HS-5 (cell line): ENCODE measurements at regions not wholly inside any gene's neighbourhood (a gene's known extent, or its start where the extent isn't known, plus 50 kb on each side); places are given as distances from the start of the nearest gene placed in this dataset.

Source experiments
- DNase-seq: peaks from one replicate; pipeline ENCODE4 v3.0.0-alpha.2; 2012; ENCODE audit warnings: low read depth

GRCh38 chr2:122883849-122884248 lies 1128.4 kb downstream of the TSN start:
- DNase-seq: no peak

DNA sequence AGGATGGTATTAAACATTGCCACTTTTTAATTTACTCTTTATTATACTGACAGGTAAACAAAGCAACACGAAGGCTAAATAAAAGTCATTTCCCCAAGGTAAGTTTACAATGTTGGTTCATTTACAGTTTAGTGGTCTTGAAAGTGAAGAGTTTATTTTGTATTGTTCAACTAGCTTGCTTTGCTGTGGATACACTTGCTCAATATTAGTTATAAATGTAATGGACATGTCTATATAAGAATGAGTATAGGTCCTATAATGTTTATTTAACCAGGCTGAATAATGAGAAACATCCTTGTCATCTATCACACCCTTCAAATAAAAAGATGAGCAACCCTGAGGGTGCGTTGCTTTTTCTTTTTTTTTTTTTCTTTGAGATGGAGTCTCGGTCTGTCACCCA lies 1129.4 kb downstream of the TSN start:
- DNase-seq: no peak

- DNase-seq: no peak
These were observed 1130.0 kb downstream of the TSN start for GRCh38 chr2:122885436-122885835.

DNA sequence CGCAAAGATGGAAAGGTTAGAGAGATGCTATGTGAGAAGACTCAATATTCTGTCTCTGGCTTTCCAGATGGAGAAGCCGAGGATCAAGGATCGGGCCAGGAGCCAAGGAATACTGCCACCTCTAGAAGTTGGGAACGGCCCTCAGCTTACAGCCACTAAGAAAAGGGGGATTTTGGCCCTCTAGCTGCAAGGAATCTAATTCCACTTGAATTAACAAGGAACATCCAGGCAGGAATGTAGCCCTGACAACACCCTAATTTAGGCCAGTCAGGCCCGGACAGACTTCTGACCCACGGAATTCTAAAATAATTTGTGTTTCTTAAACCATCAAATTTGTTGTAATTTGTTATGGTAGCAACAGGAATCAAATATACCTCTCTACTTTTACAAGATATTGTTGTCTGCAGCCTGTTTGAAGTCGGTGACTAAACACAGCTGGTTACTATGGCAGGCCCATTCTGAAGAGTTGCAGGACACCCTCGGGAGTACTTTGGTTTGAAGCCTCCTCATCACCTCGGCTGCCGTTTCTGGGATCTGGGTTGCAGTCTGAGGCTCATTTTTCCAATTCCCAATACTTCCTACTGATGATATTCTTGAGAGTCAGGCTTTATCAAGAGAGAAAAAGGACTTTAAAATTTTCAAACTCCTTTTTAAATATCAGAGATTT lies 1131.2 kb downstream of the TSN start:
- DNase-seq: no peak

DNA sequence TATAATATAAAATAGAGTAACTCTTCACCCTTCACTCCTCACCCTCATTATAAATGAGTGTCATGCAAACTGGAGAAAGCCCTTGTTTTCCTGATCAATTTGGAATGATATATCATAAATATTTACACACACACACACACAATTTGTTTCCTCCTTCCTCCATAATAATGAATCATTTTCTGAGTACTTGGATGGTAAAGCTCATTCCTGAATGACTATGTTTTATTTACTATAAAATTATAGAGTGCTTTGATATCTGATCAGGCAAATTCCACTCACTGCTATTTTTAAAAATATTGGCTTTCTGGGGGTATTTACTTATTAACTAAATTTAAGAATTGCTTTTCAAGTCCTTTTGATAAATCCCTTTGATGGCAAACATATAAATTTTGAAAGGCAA lies 1125.5 kb upstream of the CNTNAP5 start:
- no peak for DNase-seq

GRCh38 chr2:122905431-122905830 lies 1119.7 kb upstream of the CNTNAP5 start:
- no peak for DNase-seq

GRCh38 chr2:122908159-122908558 lies 1116.9 kb upstream of the CNTNAP5 start:
- DNase-seq: no peak

- no peak for DNase-seq
These were observed 1097.9 kb upstream of the CNTNAP5 start for GRCh38 chr2:122927197-122927596.

- DNase-seq: no peak
These were observed 1097.2 kb upstream of the CNTNAP5 start for GRCh38 chr2:122927710-122928557.

DNA sequence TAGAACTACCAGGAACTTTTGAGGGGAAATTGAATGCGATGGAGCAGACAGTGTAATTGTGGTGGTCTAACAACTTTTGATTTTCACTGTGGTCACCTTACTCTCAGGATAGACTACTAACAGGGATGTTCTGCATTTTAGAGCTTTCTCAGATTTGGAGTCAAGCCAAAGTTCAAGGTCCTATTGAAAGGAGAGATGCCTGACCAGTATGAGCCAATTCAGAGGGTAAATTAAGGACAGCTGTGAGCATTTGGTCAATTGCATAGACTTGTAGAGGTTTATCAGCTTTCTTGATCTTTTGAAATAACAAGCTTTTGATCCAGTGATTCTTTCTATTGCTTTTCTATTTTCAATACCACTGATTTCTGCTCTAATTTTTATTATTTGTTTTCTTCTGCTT lies 1095.7 kb upstream of the CNTNAP5 start:
- no peak for DNase-seq

- DNase-seq: no peak
These were observed 1089.6 kb upstream of the CNTNAP5 start for GRCh38 chr2:122935506-122935905.

DNA sequence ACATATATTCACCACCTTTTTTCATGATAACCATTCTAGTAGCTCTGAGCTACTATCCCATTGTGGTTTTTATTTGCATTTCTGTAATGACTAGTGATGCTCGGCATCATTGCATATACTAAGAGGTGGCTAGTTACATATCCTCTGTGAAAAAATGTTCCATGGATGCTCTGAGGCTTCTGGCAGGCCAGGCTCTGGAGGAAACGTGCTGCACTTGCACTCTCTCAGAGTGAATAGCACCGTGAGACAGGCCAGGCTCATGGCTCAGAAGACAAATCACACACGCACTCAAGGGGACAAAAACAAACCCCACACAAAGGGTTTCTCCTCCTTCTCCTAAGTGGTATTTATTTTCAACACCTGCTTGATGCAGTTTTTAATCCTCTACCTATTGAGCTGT lies 1085.3 kb upstream of the CNTNAP5 start:
- no peak for DNase-seq

DNA sequence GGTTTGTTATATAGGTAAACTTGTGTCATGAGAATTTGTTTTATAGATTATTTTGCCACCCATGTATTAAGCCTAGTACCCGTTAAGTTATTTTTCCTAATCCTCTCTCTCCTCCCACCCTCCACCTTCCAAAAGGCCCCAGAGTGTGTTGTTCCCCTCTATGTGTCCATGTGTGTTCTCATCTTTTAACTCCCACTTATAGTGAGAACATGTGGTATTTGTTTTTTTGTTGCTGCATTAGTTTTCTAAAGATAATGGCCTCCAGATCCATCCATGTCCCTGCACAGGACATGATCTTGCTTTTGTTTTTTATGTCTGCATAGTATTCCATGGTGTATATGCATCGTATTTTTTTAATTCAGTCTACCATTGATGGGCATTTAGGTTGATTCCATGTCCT lies 1075.6 kb upstream of the CNTNAP5 start:
- DNase-seq: no peak

DNA sequence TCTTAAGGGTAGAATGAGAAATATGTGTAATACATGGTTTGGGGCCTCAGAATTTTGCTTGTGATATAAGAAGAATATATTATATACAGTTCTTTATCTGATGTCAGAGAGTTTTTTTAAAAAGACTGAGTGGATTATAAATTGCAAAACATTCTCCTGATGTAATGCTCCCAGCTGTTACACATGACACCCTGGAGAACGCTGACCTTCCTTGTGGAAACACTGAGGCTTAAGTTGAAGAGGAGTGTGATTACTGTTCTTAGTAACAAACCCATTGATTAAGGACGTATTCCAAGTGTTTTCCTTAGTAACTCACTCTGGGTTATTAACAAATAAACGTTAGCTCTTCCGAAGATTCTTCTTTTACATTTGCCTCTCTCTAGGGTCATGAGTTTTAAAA lies 1069.3 kb upstream of the CNTNAP5 start:
- DNase-seq: no peak

DNA sequence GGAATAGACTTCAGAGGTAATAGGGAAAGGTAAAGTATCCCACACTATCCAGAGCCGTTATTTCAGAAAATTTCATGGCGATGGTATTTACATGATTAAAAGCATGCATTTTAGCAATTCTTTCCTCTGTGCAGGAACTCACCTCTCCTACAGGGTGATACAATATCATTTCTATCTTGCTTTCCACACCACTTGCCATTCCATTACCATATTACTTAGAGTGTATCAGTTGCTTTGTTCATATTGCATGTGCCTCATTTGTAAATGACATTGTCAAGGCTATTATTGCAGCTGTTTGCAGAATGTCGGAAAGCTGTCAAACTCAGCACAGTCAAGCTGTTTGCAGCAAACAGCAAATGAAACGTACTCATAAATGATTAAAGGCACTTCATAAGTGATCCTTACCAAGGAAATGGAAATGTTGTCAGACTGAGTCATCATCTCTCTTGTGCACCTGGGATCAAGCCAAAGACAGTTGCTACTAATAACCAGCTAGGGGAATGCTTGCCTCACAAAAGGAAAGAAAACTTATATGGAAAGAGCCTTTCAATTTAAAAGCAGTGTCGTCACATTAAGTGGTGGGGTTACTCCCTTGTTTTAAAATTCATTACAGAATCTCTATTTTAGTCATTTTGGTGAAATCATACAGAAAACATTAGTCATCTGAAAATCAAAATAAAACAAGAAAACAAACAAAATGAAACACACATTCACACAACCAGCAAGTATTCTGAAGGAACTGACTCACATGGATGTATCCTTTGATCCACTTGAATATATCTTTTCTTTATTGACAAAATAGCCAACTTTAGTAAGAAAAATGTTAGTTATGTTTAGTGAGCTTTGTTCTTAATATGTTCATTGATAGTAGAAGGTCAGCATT lies 1064.1 kb upstream of the CNTNAP5 start:
- DNase-seq: peak; percentile 87

- DNase-seq: no peak
These were observed 1058.6 kb upstream of the CNTNAP5 start for GRCh38 chr2:122966461-122966860.

GRCh38 chr2:122977580-122977979 lies 1047.5 kb upstream of the CNTNAP5 start:
- no peak for DNase-seq

DNA sequence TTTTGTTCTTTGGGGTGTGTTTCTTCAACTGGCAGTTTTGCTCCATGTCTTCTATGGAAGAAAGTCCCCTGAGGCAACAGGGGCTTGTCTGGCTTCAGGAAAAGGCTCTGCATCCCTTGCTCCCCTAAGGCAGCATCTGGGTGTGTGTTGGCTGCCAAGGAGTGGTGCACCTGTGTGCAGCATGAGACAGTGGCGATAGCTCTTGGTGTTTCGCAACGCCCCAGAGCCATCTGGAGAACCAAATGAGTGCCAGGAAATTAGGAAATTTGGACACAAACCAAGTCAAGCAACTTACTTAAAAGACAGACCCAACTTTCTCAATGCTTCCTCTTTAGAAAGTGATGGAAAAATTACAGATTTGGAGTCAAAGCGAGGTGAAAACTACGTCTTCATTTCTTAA lies 1044.4 kb upstream of the CNTNAP5 start:
- peak; percentile 6 for DNase-seq

- no peak for DNase-seq
These were observed 1042.2 kb upstream of the CNTNAP5 start for GRCh38 chr2:122982936-122983335.

DNA sequence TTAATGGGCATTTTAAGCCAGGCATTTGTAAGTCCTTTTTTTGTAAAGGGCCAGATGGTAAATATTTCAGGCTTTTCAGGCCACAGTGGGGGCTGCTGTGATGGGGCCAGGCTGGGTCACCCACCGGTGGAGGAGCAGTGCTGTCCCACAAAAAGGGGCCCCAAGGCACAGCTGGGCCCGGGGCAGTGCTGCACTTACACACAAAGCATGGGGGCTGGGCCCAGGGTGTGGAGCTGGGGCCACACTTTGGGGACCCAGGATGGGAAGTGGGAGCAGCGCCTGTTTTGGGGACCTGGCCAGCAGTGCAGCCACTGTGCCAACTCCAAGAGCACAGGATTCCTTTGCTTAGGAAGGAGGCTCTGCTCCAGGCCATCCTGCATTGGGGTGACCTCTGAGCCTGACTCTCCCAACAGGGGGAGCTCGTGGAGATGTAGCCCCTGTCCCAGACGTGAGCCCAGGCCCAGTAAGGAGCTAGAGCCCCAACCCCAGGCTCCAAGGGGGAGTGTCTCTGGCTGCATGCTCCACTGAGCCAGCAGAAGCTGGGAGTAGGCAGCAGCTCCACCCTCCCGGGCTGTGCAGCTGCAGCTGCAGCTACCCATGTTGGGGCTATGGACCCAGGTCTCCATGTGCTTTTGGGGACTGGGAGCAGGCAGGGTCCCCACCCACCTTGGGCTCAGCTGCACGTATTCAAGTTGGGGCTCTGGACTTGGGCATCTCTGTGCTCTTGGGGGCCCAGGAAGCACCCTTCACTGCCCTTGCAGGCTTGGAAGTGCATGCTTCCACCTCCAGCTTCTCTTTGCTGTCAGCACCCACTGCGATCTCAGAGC lies 1036.5 kb upstream of the CNTNAP5 start:
- DNase-seq: no peak

DNA sequence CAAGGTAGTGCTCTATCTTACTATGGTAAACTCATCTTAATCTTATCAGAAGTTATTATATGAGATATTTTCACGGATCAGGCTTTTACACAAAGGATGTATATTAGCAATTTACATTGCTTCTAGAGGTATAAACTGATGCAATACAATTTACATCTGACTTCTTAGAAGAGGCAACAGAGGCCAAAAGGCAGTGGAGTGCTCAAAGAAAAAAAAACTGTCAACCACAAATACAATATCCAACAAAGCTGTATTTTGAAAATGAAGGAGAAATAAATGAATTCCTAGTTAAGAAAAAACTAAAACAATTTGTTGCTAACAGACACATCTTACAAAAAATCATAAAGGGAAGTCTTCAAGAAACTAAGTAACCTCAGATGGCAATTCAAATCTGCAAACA lies 1031.5 kb upstream of the CNTNAP5 start:
- no peak for DNase-seq

DNA sequence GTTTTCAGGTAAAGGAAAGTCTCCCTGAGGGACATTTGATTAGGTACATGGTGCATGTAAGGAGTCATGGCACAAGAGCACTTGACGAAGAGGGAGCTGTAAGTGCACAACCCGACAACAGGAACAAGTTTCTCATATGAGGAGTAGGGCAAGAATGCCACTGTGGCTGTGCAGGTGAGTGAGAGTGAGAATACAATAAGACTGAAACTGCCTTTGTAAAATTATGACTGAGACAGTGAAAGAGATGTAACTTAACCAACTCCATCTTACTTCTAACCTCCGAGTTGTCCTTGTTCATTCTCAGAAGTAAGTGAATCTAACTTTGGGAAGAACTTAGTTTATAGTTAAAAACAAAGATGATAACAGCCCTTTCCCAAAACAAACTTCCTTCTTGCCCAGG lies 1025.8 kb upstream of the CNTNAP5 start:
- no peak for DNase-seq
